CD4-positive, alpha-beta T cell treated with Interleukin-1 beta for 1 hour (primary cell): ENCODE measurements at regions not wholly inside any gene's neighbourhood (a gene's known extent, or its start where the extent isn't known, plus 50 kb on each side); places are given as distances from the start of the nearest gene placed in this dataset.

Source experiments
- DNase-seq, 2 donors: peaks; one replicate each; pipeline ENCODE4 v3.0.0-alpha.2; 2020 to 2022

DNA sequence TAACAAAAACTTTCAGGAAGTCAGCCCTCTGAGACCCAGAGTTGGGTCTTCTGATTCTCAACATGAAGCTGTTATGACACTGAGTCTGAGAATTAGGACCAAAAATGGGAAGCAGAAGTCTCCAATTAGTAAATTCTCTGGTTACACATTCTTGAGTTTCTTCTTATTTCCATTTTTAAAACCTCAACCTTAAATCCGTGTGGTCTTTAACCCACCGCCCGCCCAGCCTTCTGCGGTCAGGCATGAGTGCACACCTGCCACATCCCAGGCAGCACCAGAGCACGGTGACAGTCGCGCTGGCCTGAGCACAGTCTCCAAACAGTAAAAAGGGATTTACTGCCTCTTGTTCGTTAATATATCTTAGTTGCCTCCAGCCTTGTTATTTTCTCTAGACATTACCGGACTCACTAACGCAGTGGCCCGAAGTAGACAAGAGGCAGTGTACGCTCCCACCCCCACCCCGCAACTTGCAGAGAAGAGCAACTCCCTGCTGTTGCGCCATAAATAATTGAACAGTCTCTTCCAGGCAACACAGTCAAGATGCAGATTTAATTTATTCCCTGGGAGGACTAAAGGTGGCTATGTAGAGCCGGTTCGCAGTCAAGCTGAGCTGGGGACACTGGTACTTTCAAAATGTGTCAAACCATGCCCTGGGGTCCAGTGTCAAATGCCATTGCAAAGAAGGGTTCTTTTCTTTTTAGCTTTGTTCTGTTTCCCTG lies 147.0 kb upstream of the CELF2 start:
- no peak for DNase-seq

DNA sequence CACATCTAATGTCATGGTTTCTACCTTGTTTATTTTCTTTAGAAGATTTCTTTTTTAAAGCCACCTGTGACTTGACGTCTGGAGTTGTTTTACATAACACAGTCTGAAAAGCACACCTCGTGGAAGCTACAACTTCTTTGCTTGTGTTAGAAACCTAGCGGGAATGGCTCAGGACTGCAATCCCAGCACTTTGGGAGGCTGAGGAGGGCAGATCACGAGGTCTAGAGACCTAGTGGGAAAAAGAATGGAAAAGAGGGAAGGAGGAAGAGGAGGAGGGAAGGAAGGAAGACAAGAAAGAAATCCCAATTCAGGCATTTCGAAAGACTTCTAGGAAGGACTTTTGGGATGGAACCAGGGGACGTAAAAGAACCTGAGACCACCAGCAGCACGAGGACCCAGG lies 146.3 kb upstream of the CELF2 start:
- DNase-seq, result no peak

DNA sequence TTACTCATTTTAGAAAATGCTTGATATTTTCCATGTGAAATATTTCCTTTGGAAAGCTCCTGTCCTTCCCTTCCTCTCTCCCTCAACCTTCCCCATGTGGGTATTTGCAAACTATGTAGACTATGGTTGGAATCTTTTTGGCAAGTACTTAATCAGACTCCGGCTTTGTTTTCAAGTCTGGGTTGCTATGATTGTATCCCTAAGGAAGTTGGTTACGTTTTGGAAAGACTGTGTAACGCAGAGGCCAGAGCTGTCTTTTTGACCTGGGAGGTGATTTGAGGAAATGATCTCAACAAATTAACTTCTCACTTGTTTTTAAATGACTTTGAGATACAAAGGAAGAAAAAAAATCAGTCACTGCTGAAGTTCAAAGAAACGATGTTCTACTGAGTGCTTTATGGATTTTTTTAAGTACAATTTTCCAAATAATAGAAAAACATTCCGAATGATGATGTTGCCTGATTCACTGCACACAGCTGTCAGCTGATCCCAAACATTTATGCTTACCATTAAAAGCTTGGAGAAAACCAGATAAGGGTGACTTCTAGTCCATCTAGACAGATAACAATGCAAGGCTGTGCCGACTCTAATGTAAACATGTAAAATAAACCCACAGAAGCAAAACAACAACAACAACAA lies 145.5 kb upstream of the CELF2 start:
- no peak for DNase-seq

DNA sequence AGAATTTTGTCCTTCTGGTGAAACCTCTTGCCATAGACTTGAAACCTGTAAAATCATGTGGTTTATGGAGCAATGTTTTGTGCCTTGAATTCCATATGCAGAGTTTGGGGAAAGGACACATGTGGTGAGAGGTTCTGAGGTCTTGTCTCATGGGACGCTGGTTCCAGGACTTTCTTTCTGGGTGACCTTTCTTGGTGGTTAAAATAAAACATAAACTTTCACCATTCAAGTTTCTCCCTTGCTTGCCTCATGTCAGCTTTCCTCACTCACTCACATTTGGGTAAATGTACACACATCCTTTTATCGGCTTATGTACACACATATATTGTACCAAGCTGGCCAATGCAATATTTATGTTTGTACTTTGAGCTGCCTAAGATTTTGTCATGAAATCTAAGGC lies 144.9 kb upstream of the CELF2 start:
- DNase-seq, result no peak

DNA sequence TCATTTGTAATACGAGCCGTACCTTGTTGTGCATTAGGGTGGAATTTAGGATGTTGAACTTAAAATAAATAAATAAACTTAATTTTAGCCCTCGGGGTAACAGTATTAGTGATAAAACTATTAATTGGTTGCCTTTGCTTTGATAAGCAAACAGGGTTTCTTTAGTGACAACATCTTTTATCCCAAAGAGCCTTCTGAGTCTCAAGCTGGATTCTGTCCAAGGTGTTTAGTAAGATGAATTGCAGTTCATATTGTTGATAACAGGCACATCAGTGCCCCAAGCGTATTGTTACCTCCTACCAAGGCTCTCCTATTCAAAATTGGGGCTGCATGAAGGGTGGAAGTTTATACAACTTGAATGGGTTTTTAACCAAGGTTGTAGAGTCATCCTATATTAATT lies 144.4 kb upstream of the CELF2 start:
- DNase-seq, result no peak

DNA sequence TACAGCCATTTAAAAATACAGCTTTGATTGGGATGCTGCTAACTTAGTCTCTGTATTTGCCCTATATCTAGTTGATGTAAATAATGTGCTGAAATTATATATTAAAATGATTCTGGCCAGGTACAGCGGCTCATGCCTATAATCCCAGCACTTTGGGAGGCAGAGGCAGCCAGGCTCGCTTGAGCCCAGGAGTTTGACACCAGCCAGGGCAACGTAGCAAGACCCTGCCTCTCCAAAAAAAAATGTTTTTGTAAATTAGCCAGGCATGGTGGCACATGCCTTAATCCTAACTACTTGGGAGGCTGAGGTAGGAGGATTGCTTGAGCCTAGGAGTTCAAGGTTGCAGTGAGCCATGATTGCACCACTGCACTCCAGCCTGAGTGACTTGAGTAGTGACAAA lies 143.8 kb upstream of the CELF2 start:
- DNase-seq, result no peak

DNA sequence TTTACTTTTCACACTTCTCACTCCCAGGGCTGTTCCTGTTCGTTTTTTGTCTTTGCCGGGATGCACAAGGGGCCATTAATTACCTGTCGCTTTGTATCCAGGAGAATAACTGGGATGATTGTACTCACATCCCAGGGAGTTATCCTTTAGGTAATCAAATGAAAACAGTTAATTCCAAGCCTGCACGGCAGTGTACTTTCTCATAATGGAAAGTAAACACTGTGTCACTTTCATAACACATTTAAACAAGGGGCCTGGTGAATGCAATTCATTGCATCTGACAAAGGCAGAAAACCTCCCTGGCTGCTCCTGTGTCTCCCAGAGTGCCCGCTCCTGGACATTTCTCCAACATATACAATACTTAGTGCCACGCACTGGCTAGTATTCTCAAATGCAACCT lies 138.7 kb upstream of the CELF2 start:
- no peak for DNase-seq

DNA sequence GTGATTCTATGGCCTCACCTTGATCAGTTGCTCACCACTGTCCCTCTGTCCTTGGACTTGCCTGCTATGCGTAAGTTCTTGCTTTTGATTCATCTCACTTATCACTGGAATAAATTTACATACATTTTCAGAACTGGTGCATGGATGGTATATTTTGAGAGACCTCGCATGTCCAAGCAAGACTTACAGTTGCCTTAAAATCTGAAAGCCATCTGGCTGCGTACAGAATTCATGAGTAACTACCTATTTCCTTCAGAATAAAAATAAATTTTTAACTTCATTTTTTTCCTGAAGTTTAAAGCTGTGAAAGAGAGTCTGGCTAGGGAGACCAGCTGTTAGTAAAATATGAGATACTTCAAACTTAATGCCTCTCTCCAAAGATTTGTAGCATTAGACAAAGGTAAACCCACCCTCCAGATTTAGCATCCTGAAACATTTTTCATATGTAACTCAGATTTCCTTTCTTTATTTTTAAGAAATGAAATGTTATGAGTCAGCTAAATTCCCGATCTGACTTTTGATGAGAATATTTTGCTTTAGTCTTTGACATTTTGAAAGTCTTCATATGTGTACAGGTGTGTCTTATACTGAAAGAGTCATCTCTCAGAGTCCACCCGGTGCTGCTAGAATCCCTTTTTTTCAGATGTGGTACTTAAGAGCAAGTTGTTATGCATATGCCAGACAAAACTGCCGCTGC lies 136.4 kb upstream of the CELF2 start:
- DNase-seq, result no peak

DNA sequence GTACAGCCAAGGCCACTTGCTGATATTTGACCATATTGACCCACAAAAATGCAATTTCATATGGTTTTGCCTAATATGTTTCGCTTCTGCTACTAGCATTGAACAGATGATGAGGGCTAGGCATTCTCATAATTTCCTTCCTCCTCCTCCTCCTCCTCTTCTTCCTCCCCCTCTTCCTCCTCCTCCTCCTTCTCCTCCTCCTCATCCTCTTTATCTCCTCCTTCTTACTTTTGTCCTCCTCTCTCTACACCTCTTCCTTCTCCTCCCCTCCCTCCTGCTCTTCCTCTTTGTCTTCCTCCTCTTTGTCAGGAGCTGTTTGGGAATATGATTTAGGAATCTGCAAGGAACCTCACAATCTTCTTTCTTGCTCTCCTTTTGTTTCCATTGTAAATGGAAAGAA lies 133.9 kb upstream of the CELF2 start:
- DNase-seq, result no peak

DNA sequence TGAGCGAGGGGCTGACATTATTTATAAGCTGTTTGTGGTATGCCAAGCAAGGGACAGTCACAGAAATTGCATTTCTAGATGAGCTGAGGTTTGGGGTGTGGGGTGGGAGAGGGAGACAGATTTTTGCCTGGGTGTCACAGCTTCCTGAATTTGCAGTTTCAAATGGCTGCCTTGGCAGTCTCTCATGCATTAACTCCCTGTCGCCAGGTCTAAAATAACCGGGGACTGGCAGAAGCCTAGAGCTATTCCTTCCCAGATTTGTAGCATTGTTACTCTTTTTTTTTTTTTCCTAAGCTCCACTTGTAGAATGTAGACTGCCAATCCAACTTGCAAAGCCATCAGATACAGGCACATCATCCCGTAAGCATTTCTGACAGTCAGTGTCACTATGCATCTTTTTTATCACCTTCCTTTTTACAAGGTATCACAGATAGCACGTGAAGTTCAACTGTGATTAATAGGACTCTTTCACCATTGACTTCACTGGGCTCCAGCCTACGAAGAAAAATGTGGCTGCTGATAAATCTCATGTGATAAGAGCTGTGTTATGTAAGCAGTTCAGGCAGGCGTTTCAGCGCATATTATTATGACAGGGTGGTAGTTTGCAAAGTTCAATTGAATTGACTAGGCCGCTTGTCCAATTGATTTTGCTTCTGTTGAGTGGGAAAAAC lies 130.7 kb upstream of the CELF2 start:
- DNase-seq, result no peak

DNA sequence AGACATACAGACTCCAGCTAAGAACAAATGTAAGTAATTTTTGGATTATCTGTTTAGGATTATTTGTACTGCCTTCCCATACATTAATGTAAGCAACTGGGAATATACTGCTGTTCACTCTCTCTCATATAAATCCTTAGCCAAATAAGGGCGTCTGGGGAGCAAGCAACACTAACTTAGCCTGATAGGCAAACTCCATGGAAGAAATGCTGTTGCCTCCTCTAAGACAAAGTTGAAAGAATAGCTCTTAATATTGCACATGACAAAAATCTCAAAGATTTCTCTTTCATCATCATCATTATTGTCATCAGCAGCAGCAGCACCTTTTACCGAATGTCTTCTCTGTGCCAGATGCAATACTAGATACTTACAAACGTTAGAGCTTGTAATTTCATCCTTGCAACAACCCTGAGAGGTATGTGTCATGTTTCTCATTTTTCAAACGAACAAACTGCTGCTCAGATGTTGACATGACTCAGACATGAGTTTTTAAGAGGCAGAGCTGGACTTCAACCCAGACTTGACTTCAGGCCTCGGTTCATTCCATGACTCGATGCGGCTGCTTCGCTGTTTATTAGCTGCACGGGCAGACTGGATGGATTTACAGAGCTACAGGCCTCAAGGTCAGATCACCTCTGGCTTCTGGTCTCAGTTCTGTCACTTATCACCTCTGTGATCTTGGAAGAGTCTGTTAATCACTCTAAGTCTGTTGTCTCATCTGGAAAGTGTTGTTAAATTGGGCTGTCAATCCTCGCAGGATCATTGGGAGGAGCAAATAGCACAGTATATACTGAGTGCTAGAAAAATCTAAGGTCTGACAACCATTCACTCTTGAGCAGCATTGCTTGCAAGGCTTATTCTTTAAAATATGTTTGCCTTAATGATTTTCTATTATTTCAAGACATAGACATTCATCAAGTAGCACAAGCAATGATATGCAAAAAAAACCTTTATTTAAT lies 126.3 kb upstream of the CELF2 start:
- DNase-seq, result no peak

DNA sequence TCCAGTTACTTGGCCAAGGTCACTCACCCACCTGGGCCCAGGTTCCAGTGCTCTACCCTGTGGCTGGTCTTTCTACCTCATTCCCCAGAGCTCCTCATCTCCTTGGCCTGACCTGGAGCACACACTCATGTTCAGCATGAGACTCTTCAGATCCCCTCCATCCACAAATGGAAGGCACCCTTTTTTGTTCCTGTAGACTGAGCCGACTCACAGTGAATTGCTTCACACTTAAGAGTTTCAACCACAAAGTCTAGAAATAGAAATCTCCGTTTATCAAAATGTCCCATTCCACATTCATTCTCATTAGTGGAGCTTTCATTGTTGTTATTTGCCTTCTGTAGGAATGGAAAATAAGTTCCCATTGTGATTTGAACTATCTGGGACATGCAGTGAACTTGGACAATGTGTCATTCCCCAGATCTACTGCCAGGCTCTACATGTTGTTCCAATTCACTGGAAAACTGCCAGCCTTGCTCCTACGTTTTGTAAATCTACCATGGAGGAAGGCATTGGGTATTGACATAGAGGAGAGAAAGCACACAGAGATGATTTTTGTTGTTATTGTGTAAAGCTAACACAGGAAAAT lies 125.3 kb upstream of the CELF2 start:
- DNase-seq, result no peak

DNA sequence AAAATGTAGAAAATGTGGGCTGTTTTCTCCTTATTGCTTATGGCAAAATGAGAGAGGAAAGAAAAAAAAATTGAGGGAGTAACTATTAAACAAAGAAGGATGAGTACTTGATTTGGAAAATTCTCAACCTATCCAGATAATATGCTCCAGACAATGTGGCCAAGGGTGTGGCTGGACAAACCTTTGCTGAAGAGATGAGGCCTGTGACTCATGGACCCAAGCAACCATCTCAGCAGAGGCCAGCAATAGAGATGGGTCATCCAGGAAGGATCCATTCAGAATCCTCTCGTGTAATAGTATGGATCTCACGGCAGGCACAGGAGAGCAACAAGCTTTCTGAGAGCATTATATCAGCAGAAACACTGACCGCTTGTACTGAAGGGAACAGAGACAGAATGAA lies 120.3 kb upstream of the CELF2 start:
- DNase-seq, result no peak

DNA sequence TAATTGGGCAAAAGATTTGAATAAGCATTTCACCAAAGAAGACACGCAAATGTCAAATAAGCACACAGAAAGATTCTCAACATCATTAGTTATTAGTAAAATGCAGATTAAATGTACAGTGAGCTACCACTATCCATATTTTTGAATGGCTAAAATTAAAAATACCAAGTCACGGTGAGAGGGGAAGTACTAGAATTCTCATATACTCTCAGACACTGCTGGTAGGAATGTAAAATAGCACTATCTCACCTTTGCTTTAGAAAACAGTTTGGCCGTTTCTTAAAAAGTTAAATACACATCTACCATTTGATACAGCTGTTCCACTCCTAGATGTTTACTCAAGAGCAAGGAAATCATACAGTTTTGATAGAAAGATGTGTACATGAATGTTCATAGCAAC lies 115.8 kb upstream of the CELF2 start:
- no peak for DNase-seq

DNA sequence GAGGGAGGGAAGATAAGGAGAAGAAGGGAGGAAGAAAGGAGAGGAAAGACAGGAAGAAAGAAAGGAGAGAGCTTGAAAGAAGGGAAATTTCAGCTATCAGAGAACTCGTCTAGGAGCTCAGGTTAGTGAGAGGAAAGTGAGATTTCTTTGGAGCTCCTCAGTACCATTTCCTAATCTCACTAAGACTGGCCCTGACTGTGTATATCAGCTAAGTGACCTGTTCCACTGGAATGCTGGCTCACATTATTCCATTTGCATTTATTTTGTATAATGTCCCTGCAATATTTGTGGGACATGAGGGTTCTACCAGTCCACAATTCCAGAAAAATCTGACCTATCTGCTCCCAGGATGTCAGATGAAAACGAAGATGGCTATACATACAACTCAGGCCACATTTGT lies 114.7 kb upstream of the CELF2 start:
- DNase-seq, result no peak

DNA sequence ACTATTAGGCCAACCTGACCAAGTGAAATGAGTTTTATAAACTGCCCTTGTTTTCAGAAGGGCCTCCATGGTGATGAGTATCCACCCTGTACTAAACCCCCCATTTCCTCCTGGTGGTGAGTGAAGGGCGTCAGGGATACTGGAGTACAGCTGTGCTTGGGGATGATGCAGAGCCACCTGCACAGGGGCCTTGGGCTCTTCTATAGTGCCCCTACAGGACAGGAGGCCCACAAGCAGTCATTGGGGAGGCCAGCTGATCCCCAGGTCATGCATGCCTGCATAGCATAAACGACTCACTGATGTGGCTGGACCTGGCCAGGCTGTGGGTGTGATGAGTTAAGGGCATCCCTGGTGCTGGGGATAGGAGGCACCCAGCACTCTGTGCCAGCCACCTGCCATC lies 114.1 kb upstream of the CELF2 start:
- no peak for DNase-seq

DNA sequence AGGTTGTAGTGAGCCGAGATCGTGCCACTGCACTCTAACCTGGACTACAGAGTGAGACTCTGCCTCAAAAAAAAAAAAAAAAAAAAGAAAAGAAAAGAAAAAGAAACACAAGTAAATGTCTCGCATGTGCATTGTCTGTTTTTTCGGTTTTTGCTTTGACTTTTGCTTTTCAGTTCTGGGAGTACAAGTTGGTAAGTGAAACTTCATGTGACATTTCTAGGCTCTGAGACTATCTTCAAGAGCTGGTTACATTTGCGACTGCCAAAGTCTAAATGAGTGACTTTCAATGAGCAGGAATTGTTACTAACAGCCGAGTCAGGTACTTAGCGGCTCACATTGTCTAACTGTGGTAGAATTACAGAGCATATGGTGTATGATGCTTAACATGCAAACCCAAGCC lies 107.0 kb upstream of the CELF2 start:
- no peak for DNase-seq

DNA sequence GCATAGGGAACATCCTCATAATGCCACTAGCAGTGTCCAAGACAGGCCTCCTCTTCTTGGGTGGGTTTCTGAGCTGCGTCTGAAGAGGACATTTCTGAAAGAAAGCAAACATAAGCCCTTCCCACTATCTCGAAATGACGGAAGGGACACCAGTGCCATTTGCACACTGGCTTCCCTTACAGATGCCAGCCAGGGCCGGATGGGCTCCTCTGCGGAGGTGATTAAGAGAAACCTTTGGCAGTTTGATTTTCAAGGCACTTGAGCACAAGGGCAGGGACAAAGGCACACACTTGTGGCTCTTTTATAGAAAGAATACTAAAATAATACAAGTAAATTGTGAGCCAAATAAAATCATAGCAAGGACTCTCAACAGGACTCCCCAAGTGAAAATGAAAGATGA lies 106.6 kb upstream of the CELF2 start:
- DNase-seq, result no peak

DNA sequence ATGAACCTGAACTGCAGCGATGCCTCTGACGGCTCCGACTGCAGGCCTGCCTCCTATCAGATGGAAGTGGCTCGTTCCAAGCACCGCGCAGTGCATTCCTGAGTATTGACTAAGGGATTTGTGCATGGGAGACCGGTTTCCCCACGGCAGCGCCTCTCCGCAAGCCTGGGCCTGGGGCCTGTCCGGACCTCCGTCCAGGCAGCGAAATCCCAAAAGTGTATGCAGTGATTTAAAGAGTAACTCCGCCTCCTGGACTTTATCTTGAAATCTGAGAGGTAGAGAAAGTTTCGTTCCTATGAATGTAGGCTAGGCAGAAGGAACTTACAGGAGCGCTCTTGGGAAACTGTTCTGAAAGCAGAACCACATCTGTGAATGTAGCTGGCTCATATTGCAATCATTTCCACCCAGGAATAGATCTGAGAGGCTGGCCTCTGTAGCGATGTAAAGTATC lies 106.2 kb upstream of the CELF2 start:
- DNase-seq, result no peak

DNA sequence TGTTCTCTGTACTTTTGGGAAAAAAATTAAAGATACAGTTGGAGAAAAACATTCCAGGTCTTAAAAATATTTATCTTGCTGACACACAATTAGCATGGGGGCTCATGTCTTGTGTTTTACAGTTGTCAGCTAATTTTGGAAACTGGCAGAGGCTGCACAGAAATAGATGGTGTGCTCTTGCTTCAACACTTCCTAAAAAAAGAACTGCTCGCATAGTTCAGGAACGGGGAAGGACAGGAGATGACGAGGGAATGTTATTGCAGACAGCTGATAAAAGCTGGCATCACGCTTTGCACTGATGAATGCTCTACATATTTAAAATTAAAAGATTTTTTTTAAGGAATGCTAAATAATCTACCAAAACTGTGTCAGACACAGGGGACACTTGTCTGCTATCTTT lies 103.5 kb upstream of the CELF2 start:
- no peak for DNase-seq

DNA sequence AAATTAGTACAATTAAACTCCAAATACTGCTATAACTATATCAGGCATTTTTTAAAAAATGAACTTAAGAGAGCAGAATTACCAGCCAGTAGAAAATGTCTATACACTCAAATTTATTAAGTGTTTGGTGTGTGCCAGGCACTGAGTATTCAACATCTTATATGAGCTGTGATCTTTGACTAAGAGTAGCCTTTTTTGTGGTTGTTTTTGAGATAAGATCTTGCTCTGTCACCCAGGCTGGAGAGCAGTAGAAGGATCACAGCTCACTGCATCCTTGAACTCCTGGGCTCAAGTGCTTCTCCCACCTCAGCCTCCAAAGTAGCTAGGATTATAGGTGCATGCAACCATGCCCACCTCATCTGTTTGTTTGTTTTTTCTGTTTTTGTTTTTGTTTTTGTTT lies 102.5 kb upstream of the CELF2 start:
- DNase-seq, result no peak

DNA sequence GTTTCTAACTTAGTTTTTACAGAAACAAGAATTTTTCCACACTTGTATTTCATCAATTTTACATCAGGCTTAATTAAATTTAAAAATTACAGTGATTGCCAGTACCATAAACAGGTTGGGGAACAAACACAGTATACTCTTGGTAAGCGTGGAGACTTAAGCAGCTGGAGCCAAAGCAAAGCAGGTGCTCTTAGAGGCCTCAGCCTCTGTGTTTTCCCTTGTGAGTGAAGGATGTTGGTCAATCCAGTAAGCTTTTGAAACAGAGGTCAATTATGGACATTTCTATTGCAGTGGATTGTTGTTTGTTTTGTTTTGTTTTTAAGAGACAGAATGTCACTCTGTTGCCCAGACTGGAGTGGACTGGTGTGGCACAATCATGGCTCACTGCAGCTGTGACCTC lies 100.6 kb upstream of the CELF2 start:
- DNase-seq, result no peak
